H9 (cell line): ENCODE measurements at regions not wholly inside any gene's neighbourhood (a gene's known extent, or its start where the extent isn't known, plus 50 kb on each side); places are given as distances from the start of the nearest gene placed in this dataset.

Experiments used
- DNase-seq: peaks from one replicate; pipeline ENCODE4 v3.0.0-alpha.2; 2017
- H2AFZ ChIP-seq: one replicate; pipeline ENCODE4 v1.6.1; 2013; ENCODE audit warnings: mild to moderate bottlenecking, low read length, control low read depth, moderate library complexity
- H2AK5ac ChIP-seq: 2 replicates; pipeline ENCODE4 v1.6.1; 2013; ENCODE audit warnings: low read length, control low read depth, mixed read lengths; ENCODE audit not compliant: insufficient read length
- H2BK120ac ChIP-seq: one replicate; pipeline ENCODE4 v1.6.1; 2013; ENCODE audit warnings: low read depth, mild to moderate bottlenecking, low read length, control low read depth, inconsistent platforms; ENCODE audit not compliant: poor library complexity, severe bottlenecking
- H2BK12ac ChIP-seq: 2 replicates; pipeline ENCODE4 v1.6.1; 2013; ENCODE audit warnings: low read length, control low read depth, mixed read lengths, low read depth; ENCODE audit not compliant: insufficient read length
- H2BK15ac ChIP-seq: 2 replicates; pipeline ENCODE4 v1.6.1; 2013; ENCODE audit warnings: low read depth, low read length, control low read depth
- H2BK20ac ChIP-seq: one replicate; pipeline ENCODE4 v1.6.1; 2013; ENCODE audit warnings: low read depth, mild to moderate bottlenecking, low read length, control low read depth, inconsistent platforms; ENCODE audit not compliant: poor library complexity, severe bottlenecking
- H2BK5ac ChIP-seq: 2 replicates; pipeline ENCODE4 v1.6.1; 2013; ENCODE audit warnings: low read length, control low read depth, mixed read lengths; ENCODE audit not compliant: insufficient read length
- H3K14ac ChIP-seq: 2 replicates; pipeline ENCODE4 v1.6.1; 2013; ENCODE audit warnings: low read length, control low read depth; ENCODE audit not compliant: insufficient read depth
- H3K18ac ChIP-seq: 2 replicates; pipeline ENCODE4 v1.6.1; 2013; ENCODE audit warnings: low read depth, mild to moderate bottlenecking, mixed read lengths, low read length, control low read depth; ENCODE audit not compliant: insufficient read length
- H3K23ac ChIP-seq: 2 replicates; pipeline ENCODE4 v1.6.1; 2013; ENCODE audit warnings: low read length, control low read depth, mixed read lengths, low read depth; ENCODE audit not compliant: insufficient read length
- H3K23me2 ChIP-seq: 2 replicates; pipeline ENCODE4 v1.6.1; 2013; ENCODE audit warnings: low read depth, mild to moderate bottlenecking, mixed read lengths, low read length, control low read depth; ENCODE audit not compliant: insufficient read length, poor library complexity, severe bottlenecking
- H3K27ac ChIP-seq: 2 replicates; pipeline ENCODE4 v1.5.1; 2013; ENCODE audit warnings: low read length, control low read depth, mixed read lengths, low read depth; ENCODE audit not compliant: insufficient read length
- H3K27me3 ChIP-seq: 2 replicates; pipeline ENCODE4 v1.6.1; 2013; ENCODE audit warnings: low read length, control low read depth, inconsistent platforms; ENCODE audit not compliant: insufficient read depth
- H3K4ac ChIP-seq: 2 replicates; pipeline ENCODE4 v1.6.1; 2013; ENCODE audit warnings: low read depth, mild to moderate bottlenecking, control low read depth, inconsistent platforms, low read length, moderate library complexity
- H3K4me1 ChIP-seq: 2 replicates; pipeline ENCODE4 v1.6.1; 2013; ENCODE audit warnings: low read length, control low read depth, inconsistent platforms; ENCODE audit not compliant: insufficient read depth
- H3K4me2 ChIP-seq: 2 replicates; pipeline ENCODE4 v1.6.1; 2013; ENCODE audit warnings: low read length, control low read depth, mixed read lengths; ENCODE audit not compliant: insufficient read length, insufficient read depth
- H3K56ac ChIP-seq: 2 replicates; pipeline ENCODE4 v1.6.1; 2013; ENCODE audit warnings: low read depth, mild to moderate bottlenecking, mixed read lengths, low read length, control low read depth; ENCODE audit not compliant: insufficient read length
- H3K79me1 ChIP-seq: 2 replicates; pipeline ENCODE4 v1.6.1; 2013; ENCODE audit warnings: low read depth, mild to moderate bottlenecking, moderate library complexity, low read length, control low read depth, inconsistent platforms; ENCODE audit not compliant: insufficient read depth, poor library complexity, severe bottlenecking
- H3K79me2 ChIP-seq: 2 replicates; pipeline ENCODE4 v1.6.1; 2013; ENCODE audit warnings: low read length, control low read depth, inconsistent platforms; ENCODE audit not compliant: insufficient read depth
- H3K9ac ChIP-seq: 2 replicates; pipeline ENCODE4 v1.6.1; 2013; ENCODE audit warnings: low read length, control low read depth, mixed read lengths; ENCODE audit not compliant: insufficient read length; ENCODE audit errors: extremely low read depth
- H3K9me3 ChIP-seq: one replicate; pipeline ENCODE4 v1.6.1; 2013; ENCODE audit warnings: low read depth, low read length, inconsistent platforms; ENCODE audit not compliant: control insufficient read depth
- H3T11ph ChIP-seq: one replicate; pipeline ENCODE4 v1.6.1; 2013; ENCODE audit warnings: mild to moderate bottlenecking, low read length, control low read depth, inconsistent platforms
- H4K20me1 ChIP-seq: one replicate; pipeline ENCODE4 v1.6.1; 2013; ENCODE audit not compliant: control insufficient read depth, insufficient read length, insufficient read depth
- H4K5ac ChIP-seq: 2 replicates; pipeline ENCODE4 v1.6.1; 2013; ENCODE audit warnings: low read depth, mild to moderate bottlenecking, mixed read lengths, low read length, control low read depth; ENCODE audit not compliant: insufficient read length
- H4K8ac ChIP-seq: replicated peaks from 2 replicates; pipeline ENCODE4 v1.6.1; 2013; ENCODE audit warnings: low read length, control low read depth, mixed read lengths, low read depth; ENCODE audit not compliant: insufficient read length
- H4K91ac ChIP-seq: 2 replicates; pipeline ENCODE4 v1.6.1; 2013; ENCODE audit warnings: low read depth, mild to moderate bottlenecking, moderate library complexity, mixed read lengths, low read length, control low read depth; ENCODE audit not compliant: insufficient read length
- H3K27ac Mint-ChIP-seq, 3 experiments: 2 replicates in 2 of 3; 3 replicates in 1 of 3; pipeline ENCODE4 v1.8.0; 2020 to 2021; ENCODE audit warnings: mixed read lengths in 3 of 3, mild to moderate bottlenecking in 1 of 3, moderate library complexity in 1 of 3
- H3K27me3 Mint-ChIP-seq: 2 replicates; pipeline ENCODE4 v1.8.0; 2021; ENCODE audit warnings: low read depth, mild to moderate bottlenecking, moderate library complexity, mixed read lengths
- H3K36me3 Mint-ChIP-seq, 3 experiments: 2 replicates in 2 of 3; 3 replicates in 1 of 3; pipeline ENCODE4 v1.8.0; 2020 to 2021; ENCODE audit warnings: low read depth in 3 of 3, mixed read lengths in 3 of 3; ENCODE audit not compliant: insufficient read depth in 1 of 3
- H3K4me1 Mint-ChIP-seq, 2 experiments: 2 replicates each; pipeline ENCODE4 v1.8.0; 2020; ENCODE audit warnings: mixed read lengths in 2 of 2
- H3K4me3 Mint-ChIP-seq, 2 experiments: 2 replicates in 1 of 2; 3 replicates in 1 of 2; pipeline ENCODE4 v1.8.0; 2020 to 2021; ENCODE audit warnings: mild to moderate bottlenecking in 2 of 2, mixed read lengths in 2 of 2, moderate library complexity in 1 of 2
- H3K9me3 Mint-ChIP-seq, 2 experiments: 2 replicates in 1 of 2; 3 replicates in 1 of 2; pipeline ENCODE4 v1.8.0; 2020; ENCODE audit warnings: mild to moderate bottlenecking in 2 of 2, mixed read lengths in 2 of 2, moderate library complexity in 1 of 2
- CTCF ChIP-seq: fragments of 200-600 bp; sonication (generic); conservative IDR thresholded peaks from 3 replicates; pipeline ENCODE4 v1.8.0; 2021; ENCODE audit warnings: antibody characterized with exemption, mild to moderate bottlenecking
- WGBS: extraction: QIAGEN DNeasy Blood & Tissue Kit; methylation state at CpG from one replicate; pipeline ENCODE4 v1.1.7; 2013; ENCODE audit warnings: missing lambda C conversion rate, low lambda C conversion rate, mixed read lengths; ENCODE audit not compliant: insufficient read length; ENCODE audit errors: extremely low coverage; 5-methylcytosine and 5-hydroxymethylcytosine counted together

GRCh38 chr7:125382401-125382800 lies 452.8 kb upstream of the POT1 start:
- WGBS, result no CpG with 5 or more reads among the region's 1 CpG

More at GRCh38 chr7:125382401-125382800, 452.8 kb upstream of the POT1 start:
- H3K27ac ChIP-seq, result no peak overlapping the region
- no peak overlapping the region for H2BK120ac ChIP-seq
- H4K91ac ChIP-seq, result no peak overlapping the region
- H3K9me3 ChIP-seq, result no peaks in the 10 kb centered on the region
- no peaks in the 10 kb centered on the region for H3K79me1 ChIP-seq
- H3K79me2 ChIP-seq, result no peaks in the 10 kb centered on the region
- no peak for DNase-seq
- no peak overlapping the region for H3K18ac ChIP-seq
- Mint-ChIP-seq H3K9me3 (no peaks in the 10 kb centered on the region; a peak in 2 of 5 replicates), H3K4me3 (no peak overlapping the region), H3K36me3 (no peaks in the 10 kb centered on the region), H3K4me1 (no peaks in the 10 kb centered on the region), H3K27me3 (no peaks in the 10 kb centered on the region), H3K27ac (no peak overlapping the region)
- H3K56ac ChIP-seq, result no peak overlapping the region
- no peak overlapping the region for H2BK5ac ChIP-seq
- no peaks in the 10 kb centered on the region for H3K27me3 ChIP-seq
- no peak overlapping the region for H3K4me2 ChIP-seq
- H3K23me2 ChIP-seq, result no peaks in the 10 kb centered on the region
- no peak overlapping the region for H2AK5ac ChIP-seq
- no peak for TF ChIP-seq CTCF
- no peaks in the 10 kb centered on the region for H4K20me1 ChIP-seq
- no peak overlapping the region for H4K8ac ChIP-seq
- H3K23ac ChIP-seq, result no peak overlapping the region
- no peak overlapping the region for H2AFZ ChIP-seq
- H2BK12ac ChIP-seq, result no peak overlapping the region
- no peak overlapping the region for H3K14ac ChIP-seq
- H3K9ac ChIP-seq, result no peak overlapping the region
- no peak overlapping the region for H3K4ac ChIP-seq
- H4K5ac ChIP-seq, result no peak overlapping the region
- no peak overlapping the region for H2BK20ac ChIP-seq
- no peak overlapping the region for H2BK15ac ChIP-seq
- no peaks in the 10 kb centered on the region for H3K4me1 ChIP-seq
- no peak overlapping the region for H3T11ph ChIP-seq
